Peyer's patch (tissue), 4 donors: ENCODE measurements at regions not wholly inside any gene's neighbourhood (a gene's known extent, or its start where the extent isn't known, plus 50 kb on each side); places are given as distances from the start of the nearest gene placed in this dataset.

Experiments
- DNase-seq, 3 donors: peaks; one replicate each; pipeline ENCODE4 v3.0.0-alpha.2; 2017 to 2019
- H3K27ac ChIP-seq, 4 donors: fragments of 200-600 bp; sonication (generic); one replicate each; pipeline ENCODE4 v1.5.1; 2016 to 2019
- H3K27me3 ChIP-seq, 2 donors: fragments of 200-600 bp; sonication (generic); one replicate each; pipeline ENCODE4 v1.5.1; 2019
- H3K36me3 ChIP-seq, 3 donors: fragments of 200-600 bp; sonication (generic); one replicate each; pipeline ENCODE4 v1.5.1; 2016 to 2019
- H3K4me1 ChIP-seq, 4 donors: fragments of 200-600 bp; sonication (generic); one replicate each; pipeline ENCODE4 v1.5.1; 2016 to 2019
- H3K4me3 ChIP-seq, 4 donors: fragments of 200-600 bp; sonication (generic); 1 replicate in 3 of 4; 2 replicates in 1 of 4; pipeline ENCODE4 v1.5.1; 2016 to 2019; ENCODE audit warnings: mild to moderate bottlenecking in 1 of 4
- H3K9me3 ChIP-seq, 4 donors: fragments of 200-600 bp; sonication (generic); one replicate each; pipeline ENCODE4 v1.5.1; 2016 to 2019; ENCODE audit warnings: mild to moderate bottlenecking in 1 of 4
- CTCF ChIP-seq, 6 experiments: fragments of 450-650 bp in 4 of 6; fragments of 200-600 bp in 2 of 6; sonication (generic) in 1 of 6; IDR thresholded peaks; one replicate each; pipeline ENCODE4 v1.5.1; 2017 to 2019; ENCODE audit warnings: antibody characterized with exemption in 6 of 6, mild to moderate bottlenecking in 3 of 6, moderate library complexity in 1 of 6
- POLR2A ChIP-seq, 2 donors: fragments of 450-650 bp; IDR thresholded peaks; one replicate each; pipeline ENCODE4 v1.5.1; 2017; ENCODE audit warnings: antibody characterized with exemption in 2 of 2, mild to moderate bottlenecking in 2 of 2, moderate library complexity in 2 of 2

- Histone ChIP-seq H3K4me3 (no peak overlapping the region), H3K27ac (no peak overlapping the region), H3K27me3 (no peaks in the 10 kb centered on the region), H3K9me3 (no peaks in the 10 kb centered on the region), H3K4me1 (no peaks in the 10 kb centered on the region), H3K36me3 (no peaks in the 10 kb centered on the region)
- TF ChIP-seq CTCF (IDR thresholded peaks at IDR 0.05) (no peak), POLR2A (IDR thresholded peaks at IDR 0.05) (no peak)
- no peak for DNase-seq
Observed at GRCh38 chr13:111620166-111620565, 299.7 kb downstream of the TEX29 start.

- H3K27me3 ChIP-seq, result no peaks in the 10 kb centered on the region
- H3K4me3 ChIP-seq, result no peak overlapping the region
- DNase-seq, result no peak
- no peaks in the 10 kb centered on the region for H3K4me1 ChIP-seq
- no peak for TF ChIP-seq CTCF (IDR thresholded peaks at IDR 0.05)
- no peak for TF ChIP-seq POLR2A (IDR thresholded peaks at IDR 0.05)
- H3K27ac ChIP-seq, result no peak overlapping the region
- H3K36me3 ChIP-seq, result no peaks in the 10 kb centered on the region
- no peaks in the 10 kb centered on the region for H3K9me3 ChIP-seq
Observed at GRCh38 chr13:111620586-111620985, 300.1 kb downstream of the TEX29 start.

- Histone ChIP-seq H3K9me3 (no peaks in the 10 kb centered on the region), H3K4me3 (no peak overlapping the region), H3K27me3 (no peaks in the 10 kb centered on the region), H3K4me1 (no peaks in the 10 kb centered on the region), H3K36me3 (no peaks in the 10 kb centered on the region), H3K27ac (no peak overlapping the region)
- TF ChIP-seq POLR2A (IDR thresholded peaks at IDR 0.05) (no peak), CTCF (IDR thresholded peaks at IDR 0.05) (no peak)
- no peak for DNase-seq
Observed at GRCh38 chr13:111621164-111621563, 300.7 kb downstream of the TEX29 start.

- H3K9me3 ChIP-seq, result no peaks in the 10 kb centered on the region
- no peak overlapping the region for H3K4me3 ChIP-seq
- no peak overlapping the region for H3K27ac ChIP-seq
- H3K4me1 ChIP-seq, result no peaks in the 10 kb centered on the region
- DNase-seq, result no peak
- no peaks in the 10 kb centered on the region for H3K36me3 ChIP-seq
- H3K27me3 ChIP-seq, result no peaks in the 10 kb centered on the region
- no peak for TF ChIP-seq POLR2A (IDR thresholded peaks at IDR 0.05)
- TF ChIP-seq CTCF (IDR thresholded peaks at IDR 0.05), result no peak
Observed at GRCh38 chr13:111622051-111622531, 301.6 kb downstream of the TEX29 start.

- Histone ChIP-seq H3K36me3 (no peaks in the 10 kb centered on the region), H3K4me3 (no peak overlapping the region), H3K27ac (no peak overlapping the region), H3K27me3 (no peaks in the 10 kb centered on the region), H3K9me3 (no peaks in the 10 kb centered on the region), H3K4me1 (no peaks in the 10 kb centered on the region)
- no peak for DNase-seq
- no peak for TF ChIP-seq POLR2A (IDR thresholded peaks at IDR 0.05)
Observed at GRCh38 chr13:111623208-111623607, 302.8 kb downstream of the TEX29 start.

GRCh38 chr13:111623743-111624505 lies 303.5 kb downstream of the TEX29 start:
- H3K27me3 ChIP-seq, result no peaks in the 10 kb centered on the region
- no peaks in the 10 kb centered on the region for H3K9me3 ChIP-seq
- no peak overlapping the region for H3K4me3 ChIP-seq
- no peak for DNase-seq
- TF ChIP-seq POLR2A (IDR thresholded peaks at IDR 0.05) (no peak), CTCF (IDR thresholded peaks at IDR 0.05) (no peak)
- no peaks in the 10 kb centered on the region for H3K4me1 ChIP-seq
- H3K27ac ChIP-seq, result no peak overlapping the region
- no peaks in the 10 kb centered on the region for H3K36me3 ChIP-seq
